Mesenchymal stem cell (in vitro differentiated cells and primary cell): ENCODE measurements at regions not wholly inside any gene's neighbourhood (a gene's known extent, or its start where the extent isn't known, plus 50 kb on each side); places are given as distances from the start of the nearest gene placed in this dataset.
"Not testable (repeated sequence)": the region's sequence is repeated elsewhere in the genome, so short reads cannot be mapped to it uniquely, and the experiment has no call there.

Experiments used
- DNase-seq: peaks from one replicate; pipeline ENCODE4 v3.0.0-alpha.2; 2013
- H2AFZ ChIP-seq: one replicate; pipeline ENCODE4 v1.6.1; 2013; ENCODE audit warnings: low read depth, mild to moderate bottlenecking, control low read depth, inconsistent platforms, low read length, moderate library complexity
- H2AK5ac ChIP-seq: 2 replicates; pipeline ENCODE4 v1.6.1; 2013; ENCODE audit warnings: low read length, moderate library complexity, mild to moderate bottlenecking, inconsistent platforms; ENCODE audit not compliant: severe bottlenecking
- H2BK120ac ChIP-seq: one replicate; pipeline ENCODE4 v1.6.1; 2013; ENCODE audit warnings: low read depth, mild to moderate bottlenecking, inconsistent platforms, low read length, moderate library complexity
- H2BK12ac ChIP-seq, 2 experiments: one replicate each; pipeline ENCODE4 v1.6.1; 2013; ENCODE audit warnings: inconsistent platforms in 2 of 2, low read length in 2 of 2, mild to moderate bottlenecking in 2 of 2, moderate library complexity in 2 of 2, control low read depth in 1 of 2
- H2BK15ac ChIP-seq: one replicate; pipeline ENCODE4 v1.6.1; 2013; ENCODE audit warnings: mild to moderate bottlenecking, low read depth, inconsistent platforms; ENCODE audit not compliant: poor library complexity, severe bottlenecking
- H2BK5ac ChIP-seq: 2 replicates; pipeline ENCODE4 v1.6.1; 2013; ENCODE audit warnings: low read depth, mild to moderate bottlenecking, low read length, control low read depth, inconsistent platforms; ENCODE audit not compliant: poor library complexity, severe bottlenecking
- H3K14ac ChIP-seq, 2 experiments: one replicate each; pipeline ENCODE4 v1.6.1; 2013; ENCODE audit warnings: inconsistent platforms in 2 of 2, low read length in 2 of 2, control low read depth in 1 of 2, mild to moderate bottlenecking in 1 of 2, moderate library complexity in 1 of 2
- H3K18ac ChIP-seq, 2 experiments: one replicate each; pipeline ENCODE4 v1.6.1; 2013; ENCODE audit warnings: inconsistent platforms in 2 of 2, low read length in 2 of 2, control low read depth in 1 of 2, low read depth in 1 of 2, mild to moderate bottlenecking in 1 of 2
- H3K23ac ChIP-seq, 2 experiments: one replicate each; pipeline ENCODE4 v1.6.1; 2013; ENCODE audit warnings: inconsistent platforms in 2 of 2, low read length in 2 of 2, mild to moderate bottlenecking in 2 of 2, moderate library complexity in 2 of 2, control low read depth in 1 of 2
- H3K27ac ChIP-seq: 2 replicates; pipeline ENCODE4 v1.5.1; 2013; ENCODE audit warnings: mild to moderate bottlenecking, moderate library complexity, low read length, control low read depth, inconsistent platforms; ENCODE audit not compliant: poor library complexity, severe bottlenecking
- H3K27me3 ChIP-seq, 2 experiments: 2 replicates each; pipeline versions ENCODE4 v1.6.1 to v1.7.0; 2013; ENCODE audit warnings: low read length in 2 of 2, mild to moderate bottlenecking in 2 of 2, moderate library complexity in 2 of 2, control low read depth in 1 of 2, inconsistent platforms in 1 of 2; ENCODE audit not compliant: control insufficient read depth in 1 of 2, insufficient read depth in 1 of 2
- H3K36me3 ChIP-seq, 2 experiments: 2 replicates each; pipeline versions ENCODE4 v1.6.1 to v1.7.0; 2013; ENCODE audit warnings: low read length in 2 of 2, control low read depth in 1 of 2, inconsistent platforms in 1 of 2, low read depth in 1 of 2, mild to moderate bottlenecking in 1 of 2; ENCODE audit not compliant: insufficient read depth in 2 of 2, control insufficient read depth in 1 of 2
- H3K4ac ChIP-seq, 2 experiments: one replicate each; pipeline ENCODE4 v1.6.1; 2013; ENCODE audit warnings: inconsistent platforms in 2 of 2, low read length in 2 of 2, mild to moderate bottlenecking in 2 of 2, moderate library complexity in 2 of 2, control low read depth in 1 of 2, low read depth in 1 of 2
- H3K4me1 ChIP-seq: 2 replicates; pipeline ENCODE4 v1.6.1; 2013; ENCODE audit warnings: low read depth, low read length, control low read depth; ENCODE audit not compliant: control insufficient read depth, insufficient read depth
- H3K4me2 ChIP-seq: 2 replicates; pipeline ENCODE4 v1.6.1; 2013; ENCODE audit warnings: low read length, mild to moderate bottlenecking, inconsistent platforms; ENCODE audit not compliant: poor library complexity, severe bottlenecking
- H3K4me3 ChIP-seq, 2 experiments: 2 replicates each; pipeline versions ENCODE4 v1.5.1 to v1.7.0; 2013; ENCODE audit warnings: low read length in 2 of 2, mild to moderate bottlenecking in 2 of 2, control low read depth in 1 of 2, low read depth in 1 of 2; ENCODE audit not compliant: insufficient read depth in 1 of 2
- H3K79me1 ChIP-seq: replicated peaks from 2 replicates; pipeline ENCODE4 v1.6.1; 2013; ENCODE audit warnings: mild to moderate bottlenecking, control low read depth, low read length, inconsistent platforms; ENCODE audit not compliant: poor library complexity, severe bottlenecking
- H3K9ac ChIP-seq: 2 replicates; pipeline ENCODE4 v1.7.0; 2013; ENCODE audit warnings: mild to moderate bottlenecking, low read length, moderate library complexity
- H3K9me3 ChIP-seq: 2 replicates; pipeline ENCODE4 v1.7.0; 2013; ENCODE audit warnings: mild to moderate bottlenecking, low read length; ENCODE audit not compliant: control insufficient read depth
- H4K8ac ChIP-seq: one replicate; pipeline ENCODE4 v1.6.1; 2013; ENCODE audit warnings: inconsistent platforms, mild to moderate bottlenecking, low read length, moderate library complexity
- H4K91ac ChIP-seq: one replicate; pipeline ENCODE4 v1.6.1; 2013; ENCODE audit warnings: mild to moderate bottlenecking, low read length, inconsistent platforms
- WGBS: methylation state at CpG from one replicate; pipeline ENCODE4 v1.1.7; 2013; ENCODE audit warnings: mixed read lengths; 5-methylcytosine and 5-hydroxymethylcytosine counted together

DNA sequence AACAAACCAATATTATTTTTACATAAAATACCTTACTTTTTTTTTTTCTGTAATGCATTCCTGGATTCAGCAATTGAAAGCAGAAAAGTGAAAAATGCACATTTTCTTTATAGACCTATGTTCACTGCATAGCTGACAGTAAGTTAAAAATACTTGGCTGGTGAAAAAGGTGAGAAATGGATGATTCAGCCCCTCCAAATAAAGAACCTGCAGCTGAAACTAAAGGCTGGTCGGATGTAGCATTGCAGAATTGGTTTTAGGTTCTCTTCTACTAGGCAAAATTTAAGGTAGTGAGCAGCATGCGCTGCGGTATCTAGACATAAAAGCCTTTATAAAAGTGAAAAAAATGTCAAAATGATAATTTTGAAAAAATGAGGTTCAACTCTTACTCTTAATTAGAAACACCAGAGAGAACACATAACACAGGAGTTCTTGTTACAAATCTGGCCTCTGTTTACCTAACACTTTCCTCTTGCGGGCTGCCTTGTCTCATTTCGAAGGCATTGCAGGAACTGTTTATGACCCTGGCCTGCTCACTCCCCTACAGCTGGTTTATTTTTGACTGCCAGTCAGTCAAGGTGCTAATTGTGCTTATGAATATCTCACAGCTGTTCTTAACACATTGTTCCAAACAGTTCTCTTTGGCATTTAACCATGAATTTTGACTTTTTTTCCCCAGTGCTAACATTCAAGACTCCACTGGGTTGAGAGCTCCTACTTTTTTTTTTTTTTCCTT is 455.4 kb upstream of the TBL1XR1 start:
- Histone ChIP-seq H4K8ac (no peak overlapping the region), H2AK5ac (no peak overlapping the region), H3K23ac (no peak overlapping the region), H3K27me3 (no peaks in the 10 kb centered on the region), H3K79me1 (no peaks in the 10 kb centered on the region), H3K9ac (no peak overlapping the region), H2BK15ac (no peak overlapping the region), H2AFZ (no peak overlapping the region), H3K36me3 (no peaks in the 10 kb centered on the region), H2BK5ac (no peak overlapping the region), H2BK12ac (no peak overlapping the region), H4K91ac (no peak overlapping the region), H3K27ac (no peak overlapping the region), H3K18ac (no peak overlapping the region), H3K9me3 (no peaks in the 10 kb centered on the region), H3K4me1 (no peaks in the 10 kb centered on the region), H3K14ac (no peak overlapping the region), H2BK120ac (no peak overlapping the region), H3K4ac (no peak overlapping the region), H3K4me2 (no peak overlapping the region), H3K4me3 (no peak overlapping the region)
- 37% methylated on average over 3 of the region's 5 CpGs for WGBS
- DNase-seq, result no peak

DNA sequence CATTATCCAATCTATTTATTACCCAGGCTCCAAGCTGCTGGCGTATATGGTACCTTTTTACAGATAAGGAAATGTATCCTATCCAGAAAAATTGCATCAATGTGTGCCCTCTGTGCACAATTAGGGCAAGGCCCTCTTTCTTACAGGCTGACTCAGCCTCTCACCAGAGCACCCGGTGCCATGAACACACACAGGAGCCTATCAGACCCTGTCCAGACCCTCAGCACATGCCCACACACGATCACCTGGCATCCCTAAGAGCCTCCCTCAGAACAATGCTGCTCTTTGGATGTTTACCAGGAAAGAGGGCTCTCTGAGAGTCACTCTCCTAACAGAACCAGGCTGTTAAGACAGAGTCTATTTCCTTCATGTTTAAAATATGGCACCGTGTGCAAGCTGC is 460.0 kb upstream of the TBL1XR1 start:
- no peak overlapping the region for H3K4me2 ChIP-seq
- no peak overlapping the region for H3K4me3 ChIP-seq
- no peaks in the 10 kb centered on the region for H3K27me3 ChIP-seq
- WGBS, result 55% methylated on average over 4 of the region's 4 CpGs
- no peaks in the 10 kb centered on the region for H3K9me3 ChIP-seq
- no peak overlapping the region for H4K8ac ChIP-seq
- no peak overlapping the region for H3K4ac ChIP-seq
- no peak overlapping the region for H4K91ac ChIP-seq
- no peaks in the 10 kb centered on the region for H3K79me1 ChIP-seq
- no peak overlapping the region for H2BK120ac ChIP-seq
- H2BK5ac ChIP-seq, result no peak overlapping the region
- no peak overlapping the region for H2BK15ac ChIP-seq
- H3K18ac ChIP-seq, result no peak overlapping the region
- H3K14ac ChIP-seq, result no peak overlapping the region
- H2BK12ac ChIP-seq, result peak overlapping the region in 1 of 2 experiments; percentile 10
- no peak overlapping the region for H2AK5ac ChIP-seq
- no peak overlapping the region for H3K9ac ChIP-seq
- no peak overlapping the region for H2AFZ ChIP-seq
- H3K36me3 ChIP-seq, result no peaks in the 10 kb centered on the region
- H3K4me1 ChIP-seq, result peaks cover 1% of the 10 kb centered on the region
- H3K27ac ChIP-seq, result no peak overlapping the region
- no peak for DNase-seq
- no peak overlapping the region for H3K23ac ChIP-seq

DNA sequence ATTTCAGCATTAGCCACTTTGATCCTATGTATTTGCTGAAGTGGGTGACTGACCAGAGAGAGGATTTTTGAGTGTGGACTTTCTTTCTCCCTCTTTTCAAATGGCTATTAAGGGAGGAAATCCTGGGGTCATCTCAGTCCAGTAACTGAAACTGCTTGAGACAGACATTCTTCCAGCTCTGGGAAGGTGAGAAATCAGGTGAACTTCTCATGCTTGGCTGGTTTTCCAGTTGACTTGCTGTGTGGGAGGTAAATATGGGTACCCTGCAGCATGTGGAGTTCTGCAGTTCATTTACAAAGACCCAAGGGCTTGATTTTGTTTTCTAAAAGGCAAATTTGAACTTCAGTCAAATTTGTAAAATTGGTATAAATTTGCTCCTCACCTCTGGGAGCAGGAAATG is 461.1 kb upstream of the TBL1XR1 start:
- Histone ChIP-seq H3K27me3 (no peaks in the 10 kb centered on the region), H2AFZ (no peak overlapping the region), H3K4me3 (no peak overlapping the region), H2BK120ac (no peak overlapping the region), H3K36me3 (no peaks in the 10 kb centered on the region), H4K91ac (no peak overlapping the region), H4K8ac (no peak overlapping the region), H3K79me1 (no peaks in the 10 kb centered on the region), H3K4ac (no peak overlapping the region), H2BK12ac (no peak overlapping the region), H3K4me1 (peaks cover 1% of the 10 kb centered on the region), H2BK15ac (no peak overlapping the region), H3K27ac (no peak overlapping the region), H2BK5ac (no peak overlapping the region), H3K4me2 (no peak overlapping the region), H3K9me3 (no peaks in the 10 kb centered on the region), H3K9ac (no peak overlapping the region), H3K23ac (no peak overlapping the region), H2AK5ac (no peak overlapping the region), H3K18ac (no peak overlapping the region), H3K14ac (no peak overlapping the region)
- no peak for DNase-seq

DNA sequence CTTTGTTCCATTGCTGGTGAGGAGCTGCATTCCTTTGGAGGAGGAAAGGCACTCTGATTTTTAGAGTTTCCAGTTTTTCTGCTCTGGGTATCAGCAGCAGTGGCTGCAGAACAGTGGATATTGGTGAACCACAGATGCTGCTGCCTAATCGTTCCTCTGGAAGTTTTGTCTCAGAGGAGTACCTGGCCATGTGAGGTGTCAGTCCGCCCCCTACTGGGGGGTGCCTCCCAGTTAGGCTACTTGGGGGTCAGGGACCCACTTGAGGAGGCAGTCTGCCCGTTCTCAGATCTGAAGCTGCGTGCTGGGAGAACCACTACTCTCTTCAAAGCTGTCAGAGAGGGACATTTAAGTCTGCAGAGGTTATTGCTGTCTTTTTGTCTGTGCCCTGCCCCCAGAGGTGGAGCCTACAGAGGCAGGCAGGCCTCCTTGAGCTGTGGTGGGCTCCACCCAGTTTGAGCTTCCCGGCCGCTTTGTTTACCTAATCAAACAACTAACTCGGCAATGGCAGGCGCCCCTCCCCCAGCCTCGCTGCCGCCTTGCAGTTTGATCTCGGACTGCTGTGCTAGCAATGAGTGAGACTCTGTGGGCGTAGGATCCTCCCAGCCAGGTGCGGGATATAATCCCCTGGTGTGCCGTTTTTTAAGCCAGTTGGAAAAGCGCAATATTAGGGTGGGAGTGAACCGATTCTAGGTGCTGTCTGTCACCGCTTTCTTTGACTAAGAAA is 467.3 kb upstream of the TBL1XR1 start:
- not testable (repeated sequence) for H3K9ac ChIP-seq, H4K8ac ChIP-seq, H4K91ac ChIP-seq, H3K4me2 ChIP-seq, H3K27me3 ChIP-seq, H3K4me1 ChIP-seq, H2AK5ac ChIP-seq, DNase-seq, H3K27ac ChIP-seq, H3K23ac ChIP-seq, H3K36me3 ChIP-seq, H3K4me3 ChIP-seq, H2AFZ ChIP-seq, H2BK12ac ChIP-seq, H3K79me1 ChIP-seq, H2BK15ac ChIP-seq, H2BK5ac ChIP-seq, H3K9me3 ChIP-seq, H2BK120ac ChIP-seq
- peak overlapping the region in 1 of 2 experiments; percentile 37 for H3K4ac ChIP-seq
- peak overlapping the region in 1 of 2 experiments; percentile 48 for H3K14ac ChIP-seq
- 94% methylated on average over 16 of the region's 17 CpGs for WGBS
- H3K18ac ChIP-seq, result peak overlapping the region; percentile 76 to 83
